Activated naive CD8-positive, alpha-beta T cell treated with anti-CD3 and anti-CD28 coated beads, Interleukin-2, amount 50 U/mL, for 24 hours (primary cell): ENCODE measurements at regions not wholly inside any gene's neighbourhood (a gene's known extent, or its start where the extent isn't known, plus 50 kb on each side); places are given as distances from the start of the nearest gene placed in this dataset.

Experiments used
- ATAC-seq: fragments of 150-1000 bp; cut with Tn5 transposase; one replicate; pipeline ENCODE4 v1.10.0; 2021
- DNase-seq: peaks from one replicate; pipeline ENCODE4 v3.0.0; 2021
- H3K27ac Mint-ChIP-seq: one replicate; pipeline ENCODE4 v1.8.0; 2021; ENCODE audit warnings: mild to moderate bottlenecking, mixed read lengths
- H3K27me3 Mint-ChIP-seq: one replicate; pipeline ENCODE4 v1.8.0; 2021; ENCODE audit warnings: mixed read lengths
- H3K36me3 Mint-ChIP-seq: one replicate; pipeline ENCODE4 v1.8.0; 2021; ENCODE audit warnings: low read depth, mixed read lengths
- H3K4me1 Mint-ChIP-seq: one replicate; pipeline ENCODE4 v1.8.0; 2021; ENCODE audit warnings: mixed read lengths
- H3K4me3 Mint-ChIP-seq: one replicate; pipeline ENCODE4 v1.8.0; 2021; ENCODE audit warnings: mild to moderate bottlenecking, moderate library complexity, mixed read lengths
- H3K9me3 Mint-ChIP-seq: one replicate; pipeline ENCODE4 v1.8.0; 2021; ENCODE audit warnings: mixed read lengths

GRCh38 chr20:52760791-52761190 is 211.4 kb upstream of the TSHZ2 start:
- no peak for DNase-seq
- H3K27ac Mint-ChIP-seq = no peak overlapping the region
- no peak for ATAC-seq

GRCh38 chr20:52757411-52757810 is 214.7 kb upstream of the TSHZ2 start:
- Mint-ChIP-seq H3K27ac (no peak overlapping the region), H3K4me1 (no peaks in the 10 kb centered on the region), H3K9me3 (no peaks in the 10 kb centered on the region), H3K27me3 (no peaks in the 10 kb centered on the region), H3K36me3 (no peaks in the 10 kb centered on the region), H3K4me3 (no peak overlapping the region)
- DNase-seq (no peak), ATAC-seq (no peak)

More at GRCh38 chr20:52760791-52761190, 211.4 kb upstream of the TSHZ2 start:
- Mint-ChIP-seq H3K4me3 (no peak overlapping the region), H3K9me3 (no peaks in the 10 kb centered on the region), H3K4me1 (no peaks in the 10 kb centered on the region), H3K27me3 (no peaks in the 10 kb centered on the region), H3K36me3 (no peaks in the 10 kb centered on the region)

GRCh38 chr20:52755744-52756143 is 216.4 kb upstream of the TSHZ2 start:
- Mint-ChIP-seq H3K27me3 (no peaks in the 10 kb centered on the region), H3K4me1 (no peaks in the 10 kb centered on the region), H3K27ac (no peak overlapping the region), H3K4me3 (no peak overlapping the region), H3K9me3 (no peaks in the 10 kb centered on the region), H3K36me3 (no peaks in the 10 kb centered on the region)
- DNase-seq = no peak
- no peak for ATAC-seq

- ATAC-seq = no peak
Observed at GRCh38 chr20:52754366-52754765, 217.8 kb upstream of the TSHZ2 start.

GRCh38 chr20:52752023-52752422 is 220.1 kb upstream of the TSHZ2 start:
- Mint-ChIP-seq H3K27me3 (no peaks in the 10 kb centered on the region), H3K36me3 (no peaks in the 10 kb centered on the region), H3K9me3 (no peaks in the 10 kb centered on the region), H3K27ac (no peak overlapping the region), H3K4me3 (no peak overlapping the region), H3K4me1 (no peaks in the 10 kb centered on the region)
- DNase-seq = no peak
- no peak for ATAC-seq

More at GRCh38 chr20:52754366-52754765, 217.8 kb upstream of the TSHZ2 start:
- Mint-ChIP-seq H3K4me3 (no peak overlapping the region), H3K9me3 (no peaks in the 10 kb centered on the region), H3K4me1 (no peaks in the 10 kb centered on the region), H3K36me3 (no peaks in the 10 kb centered on the region), H3K27me3 (no peaks in the 10 kb centered on the region), H3K27ac (no peak overlapping the region)
- DNase-seq = no peak

- no peak for ATAC-seq
- Mint-ChIP-seq H3K9me3 (no peaks in the 10 kb centered on the region), H3K27ac (no peak overlapping the region), H3K4me1 (no peaks in the 10 kb centered on the region), H3K4me3 (no peak overlapping the region), H3K36me3 (no peaks in the 10 kb centered on the region), H3K27me3 (no peaks in the 10 kb centered on the region)
- no peak for DNase-seq
Observed at GRCh38 chr20:52751571-52751970, 220.6 kb upstream of the TSHZ2 start.

GRCh38 chr20:52749938-52750337 is 222.2 kb upstream of the TSHZ2 start:
- H3K4me3 Mint-ChIP-seq = no peak overlapping the region
- no peaks in the 10 kb centered on the region for H3K36me3 Mint-ChIP-seq
- H3K27me3 Mint-ChIP-seq = no peaks in the 10 kb centered on the region
- no peaks in the 10 kb centered on the region for H3K9me3 Mint-ChIP-seq
- H3K27ac Mint-ChIP-seq = no peak overlapping the region
- no peaks in the 10 kb centered on the region for H3K4me1 Mint-ChIP-seq
- no peak for ATAC-seq
- no peak for DNase-seq

- H3K27ac Mint-ChIP-seq = no peak overlapping the region
- no peak overlapping the region for H3K4me3 Mint-ChIP-seq
- H3K9me3 Mint-ChIP-seq = no peaks in the 10 kb centered on the region
- no peaks in the 10 kb centered on the region for H3K4me1 Mint-ChIP-seq
- H3K36me3 Mint-ChIP-seq = no peaks in the 10 kb centered on the region
- no peak for ATAC-seq
- no peak for DNase-seq
- H3K27me3 Mint-ChIP-seq = no peaks in the 10 kb centered on the region
Observed at GRCh38 chr20:52748990-52749389, 223.2 kb upstream of the TSHZ2 start.

- DNase-seq (no peak), ATAC-seq (no peak)
- Mint-ChIP-seq H3K9me3 (no peaks in the 10 kb centered on the region), H3K27ac (no peak overlapping the region), H3K4me1 (no peaks in the 10 kb centered on the region), H3K4me3 (no peak overlapping the region), H3K27me3 (no peaks in the 10 kb centered on the region), H3K36me3 (no peaks in the 10 kb centered on the region)
Observed at GRCh38 chr20:52748285-52748932, 223.7 kb upstream of the TSHZ2 start.

GRCh38 chr20:52747845-52748284 is 224.3 kb upstream of the TSHZ2 start:
- H3K4me3 Mint-ChIP-seq = no peak overlapping the region
- H3K4me1 Mint-ChIP-seq = no peaks in the 10 kb centered on the region
- H3K27ac Mint-ChIP-seq = no peak overlapping the region
- DNase-seq (no peak), ATAC-seq (no peak)
- H3K27me3 Mint-ChIP-seq = no peaks in the 10 kb centered on the region
- H3K36me3 Mint-ChIP-seq = no peaks in the 10 kb centered on the region
- H3K9me3 Mint-ChIP-seq = no peaks in the 10 kb centered on the region

GRCh38 chr20:52746770-52747169 is 225.4 kb upstream of the TSHZ2 start:
- Mint-ChIP-seq H3K4me3 (no peak overlapping the region), H3K9me3 (no peaks in the 10 kb centered on the region), H3K27ac (no peak overlapping the region), H3K27me3 (no peaks in the 10 kb centered on the region), H3K36me3 (no peaks in the 10 kb centered on the region), H3K4me1 (no peaks in the 10 kb centered on the region)
- DNase-seq (no peak), ATAC-seq (no peak)

- H3K4me1 Mint-ChIP-seq = no peaks in the 10 kb centered on the region
- no peaks in the 10 kb centered on the region for H3K36me3 Mint-ChIP-seq
- H3K27me3 Mint-ChIP-seq = no peaks in the 10 kb centered on the region
- no peak overlapping the region for H3K27ac Mint-ChIP-seq
- no peak for DNase-seq
- no peaks in the 10 kb centered on the region for H3K9me3 Mint-ChIP-seq
- ATAC-seq = no peak
- H3K4me3 Mint-ChIP-seq = no peak overlapping the region
Observed at GRCh38 chr20:52746190-52746589, 226.0 kb upstream of the TSHZ2 start.

- no peaks in the 10 kb centered on the region for H3K4me1 Mint-ChIP-seq
Observed at GRCh38 chr20:52744441-52744840, 227.7 kb upstream of the TSHZ2 start.

GRCh38 chr20:52738081-52738480 is 234.1 kb upstream of the TSHZ2 start:
- Mint-ChIP-seq H3K9me3 (no peaks in the 10 kb centered on the region), H3K4me1 (no peaks in the 10 kb centered on the region), H3K27ac (no peak overlapping the region), H3K27me3 (no peaks in the 10 kb centered on the region), H3K4me3 (no peak overlapping the region), H3K36me3 (no peaks in the 10 kb centered on the region)
- DNase-seq (no peak), ATAC-seq (no peak)

More at GRCh38 chr20:52744441-52744840, 227.7 kb upstream of the TSHZ2 start:
- ATAC-seq (no peak), DNase-seq (no peak)
- Mint-ChIP-seq H3K27me3 (no peaks in the 10 kb centered on the region), H3K4me3 (no peak overlapping the region), H3K9me3 (no peaks in the 10 kb centered on the region), H3K27ac (no peak overlapping the region), H3K36me3 (no peaks in the 10 kb centered on the region)

GRCh38 chr20:52736507-52736906 is 235.7 kb upstream of the TSHZ2 start:
- Mint-ChIP-seq H3K36me3 (no peaks in the 10 kb centered on the region), H3K27ac (no peak overlapping the region), H3K4me1 (no peaks in the 10 kb centered on the region), H3K9me3 (no peaks in the 10 kb centered on the region), H3K27me3 (no peaks in the 10 kb centered on the region), H3K4me3 (no peak overlapping the region)
- no peak for ATAC-seq
- no peak for DNase-seq

GRCh38 chr20:52731093-52731492 is 241.1 kb upstream of the TSHZ2 start:
- Mint-ChIP-seq H3K27ac (no peak overlapping the region), H3K4me3 (no peak overlapping the region), H3K9me3 (peaks cover 13% of the 10 kb centered on the region), H3K36me3 (no peaks in the 10 kb centered on the region), H3K4me1 (no peaks in the 10 kb centered on the region), H3K27me3 (no peaks in the 10 kb centered on the region)
- ATAC-seq (no peak), DNase-seq (no peak)
